Heart right ventricle (tissue), 16 donors: ENCODE measurements at regions not wholly inside any gene's neighbourhood (a gene's known extent, or its start where the extent isn't known, plus 50 kb on each side); places are given as distances from the start of the nearest gene placed in this dataset.

Experiments
- ATAC-seq, 8 donors: fragments of 200-7000 bp; cut with Tn5 transposase; one replicate each; pipeline ENCODE4 v1.9.1; 2020; ENCODE audit warnings: mild to moderate bottlenecking in 8 of 8, moderate library complexity in 8 of 8, moderate number of reproducible peaks in 1 of 8
- DNase-seq, 2 donors: peaks; one replicate each; pipeline ENCODE4 v3.0.0-alpha.2; 2020
- H3K27ac ChIP-seq, 10 donors: fragments of 200-600 bp; sonication (generic) in 2 of 10; one replicate each; pipeline versions ENCODE4 v1.5.0 to v1.8.0; 2020 to 2022; ENCODE audit warnings: mild to moderate bottlenecking in 3 of 10
- H3K27me3 ChIP-seq, 7 donors: fragments of 200-600 bp; one replicate each; pipeline ENCODE4 v1.8.0; 2021 to 2022; ENCODE audit warnings: mild to moderate bottlenecking in 2 of 7
- H3K36me3 ChIP-seq, 9 donors: fragments of 200-600 bp; sonication (generic) in 1 of 9; one replicate each; pipeline versions ENCODE4 v1.5.0 to v1.8.0; 2020 to 2022; ENCODE audit warnings: mild to moderate bottlenecking in 2 of 9
- H3K4me1 ChIP-seq, 9 donors: fragments of 200-600 bp; sonication (generic) in 1 of 9; one replicate each; pipeline versions ENCODE4 v1.5.0 to v1.8.0; 2020 to 2022; ENCODE audit warnings: mild to moderate bottlenecking in 4 of 9
- H3K4me3 ChIP-seq, 10 donors: fragments of 200-600 bp; sonication (generic) in 2 of 10; one replicate each; pipeline versions ENCODE4 v1.5.0 to v1.8.0; 2020 to 2022; ENCODE audit warnings: mild to moderate bottlenecking in 7 of 10, moderate library complexity in 2 of 10
- H3K9me3 ChIP-seq, 11 donors: fragments of 200-600 bp in 10 of 11; sonication (generic) in 2 of 11; one replicate each; pipeline versions ENCODE4 v1.5.0 to v1.8.0; 2013 to 2022; ENCODE audit warnings: mild to moderate bottlenecking in 2 of 11, control low read depth in 1 of 11, moderate library complexity in 1 of 11
- CTCF ChIP-seq, 9 donors: fragments of 200-600 bp; sonication (generic) in 2 of 9; IDR thresholded peaks; one replicate each; pipeline versions ENCODE4 v1.5.0 to v1.8.0; 2021 to 2022; ENCODE audit warnings: antibody characterized with exemption in 9 of 9, mild to moderate bottlenecking in 5 of 9, moderate library complexity in 1 of 9
- WGBS, 2 donors: extraction: QIAGEN DNeasy Blood & Tissue Kit; methylation state at CpG; one replicate each; pipeline ENCODE4 v1.1.7; 2013; ENCODE audit warnings: inconsistent platforms in 1 of 2; 5-methylcytosine and 5-hydroxymethylcytosine counted together
- intact Hi-C, 10 donors: fragments of 100-400 bp; cut with DNase I; formaldehyde crosslinking; loops; one replicate each; pipeline versions ENCODE4 v1.11.1 to v1.14.2; 2022
- donor health status: Arrhythmogenic right ventricular cardiomyopathy.
- donor health status: ischemic (EF 13 %, LVEDD 7.1; RV severe dilation, severe dysfunction).
- donor health status: healthy with polysubstance abuse.
- donor health status: DM: no; HTN: yes; CAD: no.
- donor health status: DM: no; HTN: no; CAD: no.
- donor health status: ischemic (EF 25% LVEDD 6.9; RV normal size, moderate dysfunction).
- donor health status: ischemic (EF 25% LVEDD 5.7; RV mildly dilated, moderate dysfunction).
- donor health status: healthy.
- donor health status: DM: yes; HTN: yes; CAD: no.
- donor health status: Ischemic cardiomyopathy.
- donor health status: ischemic (EF 35%, LVEDD 5.7; RV mildly dilated, moderate dysfunction).
- donor health status: nonischemic (EF 11% LVEDD 7.7; RV severe dilation, severe dysfunction).
- donor health status: DM: yes; HTN: yes; CAD: no.
- donor health status: PGD.
- donor health status: ischemic (EF 29% LVEDD 5.4; RV normal size, mild dysfunction).
- donor health status: nonischemic (EF 23%, LVEDD 6.1; RV moderate dilation, normal function).

GRCh38 chr1:219817914-219818313 is 110.4 kb downstream of the SLC30A10 start:
- no peak overlapping the region for H3K4me3 ChIP-seq
- no peaks in the 10 kb centered on the region for H3K9me3 ChIP-seq
- WGBS, 2 donors: 63 to 74% methylated on average over 2 of the region's 2 CpGs
- H3K27ac ChIP-seq: no peak overlapping the region
- ATAC-seq: no peak
- H3K4me1 ChIP-seq: peaks cover 0 to under 1% (median 0%) of the 10 kb centered on the region in 9 donors
- no peak for DNase-seq
- no peak for TF ChIP-seq CTCF (IDR thresholded peaks at IDR 0.05)
- H3K36me3 ChIP-seq: no peaks in the 10 kb centered on the region
- intact Hi-C loops: loop anchor here in 6 of 10 donors (10.0 kb wide), 5 partner anchors 153 to 1493 kb away; no protein-coding TSS in a partner anchor
- peaks cover 0 to 10% (median 0%) of the 10 kb centered on the region in 7 donors for H3K27me3 ChIP-seq

GRCh38 chr1:219813294-219813693 is 115.1 kb downstream of the SLC30A10 start:
- Histone ChIP-seq H3K27ac (no peak overlapping the region), H3K4me3 (no peak overlapping the region), H3K36me3 (no peaks in the 10 kb centered on the region), H3K4me1 (peaks cover 0 to 11% (median 4%) of the 10 kb centered on the region in 9 donors), H3K27me3 (peaks cover 0 to 10% (median 0%) of the 10 kb centered on the region in 7 donors), H3K9me3 (no peaks in the 10 kb centered on the region)
- 78 to 86% methylated on average over 1 of the region's 1 CpG for WGBS, 2 donors
- DNase-seq (no peak), ATAC-seq (no peak)
- intact Hi-C loops: loop anchor here (5.0 to 10.0 kb wide), 9 partner anchors 148 to 1488 kb away; no protein-coding TSS in a partner anchor
- TF ChIP-seq CTCF (IDR thresholded peaks at IDR 0.05): no peak

- intact Hi-C loops: loop anchor here (5.0 to 10.0 kb wide), 9 partner anchors 148 to 1488 kb away; no protein-coding TSS in a partner anchor
- H3K4me1 ChIP-seq: peaks cover 0 to 11% (median 4%) of the 10 kb centered on the region in 9 donors
- H3K4me3 ChIP-seq: no peak overlapping the region
- H3K27me3 ChIP-seq: peaks cover 0 to 10% (median 0%) of the 10 kb centered on the region in 7 donors
- H3K36me3 ChIP-seq: no peaks in the 10 kb centered on the region
- WGBS, 2 donors: 15 to 20% methylated on average over 4 of the region's 4 CpGs
- H3K9me3 ChIP-seq: no peaks in the 10 kb centered on the region
- DNase-seq (peak in 1 of 2 donors; percentile 21), ATAC-seq (peak in 7 of 8 donors; percentile 70 to 83 (median 80))
- H3K27ac ChIP-seq: no peak overlapping the region
- peak; percentile 58 to 88 (median 79) for TF ChIP-seq CTCF (IDR thresholded peaks at IDR 0.05)
Observed at GRCh38 chr1:219812491-219813203, 115.7 kb downstream of the SLC30A10 start.

- intact Hi-C loops: loop anchor here (5.0 to 10.0 kb wide), 9 partner anchors 147 to 1487 kb away; no protein-coding TSS in a partner anchor
- 32 to 36% methylated on average over 4 of the region's 4 CpGs for WGBS, 2 donors
- Histone ChIP-seq H3K4me1 (peaks cover 0 to 11% (median 4%) of the 10 kb centered on the region in 9 donors), H3K27ac (no peak overlapping the region), H3K9me3 (no peaks in the 10 kb centered on the region), H3K4me3 (no peak overlapping the region), H3K27me3 (peaks cover 0 to 10% (median 0%) of the 10 kb centered on the region in 7 donors), H3K36me3 (no peaks in the 10 kb centered on the region)
- peak in 5 of 8 donors; percentile 6 to 43 (median 22) for ATAC-seq
- DNase-seq: no peak
- TF ChIP-seq CTCF (IDR thresholded peaks at IDR 0.05): no peak
Observed at GRCh38 chr1:219812086-219812485, 116.3 kb downstream of the SLC30A10 start.
